H9 (cell line): ENCODE measurements at regions not wholly inside any gene's neighbourhood (a gene's known extent, or its start where the extent isn't known, plus 50 kb on each side); places are given as distances from the start of the nearest gene placed in this dataset.

ENCODE experiments used
- DNase-seq: peaks from one replicate; pipeline ENCODE4 v3.0.0-alpha.2; 2017
- H2AFZ ChIP-seq: one replicate; pipeline ENCODE4 v1.6.1; 2013; ENCODE audit warnings: mild to moderate bottlenecking, low read length, control low read depth, moderate library complexity
- H2AK5ac ChIP-seq: 2 replicates; pipeline ENCODE4 v1.6.1; 2013; ENCODE audit warnings: low read length, control low read depth, mixed read lengths; ENCODE audit not compliant: insufficient read length
- H2BK120ac ChIP-seq: one replicate; pipeline ENCODE4 v1.6.1; 2013; ENCODE audit warnings: low read depth, mild to moderate bottlenecking, low read length, control low read depth, inconsistent platforms; ENCODE audit not compliant: poor library complexity, severe bottlenecking
- H2BK12ac ChIP-seq: 2 replicates; pipeline ENCODE4 v1.6.1; 2013; ENCODE audit warnings: low read length, control low read depth, mixed read lengths, low read depth; ENCODE audit not compliant: insufficient read length
- H2BK15ac ChIP-seq: 2 replicates; pipeline ENCODE4 v1.6.1; 2013; ENCODE audit warnings: low read depth, low read length, control low read depth
- H2BK20ac ChIP-seq: one replicate; pipeline ENCODE4 v1.6.1; 2013; ENCODE audit warnings: low read depth, mild to moderate bottlenecking, low read length, control low read depth, inconsistent platforms; ENCODE audit not compliant: poor library complexity, severe bottlenecking
- H2BK5ac ChIP-seq: 2 replicates; pipeline ENCODE4 v1.6.1; 2013; ENCODE audit warnings: low read length, control low read depth, mixed read lengths; ENCODE audit not compliant: insufficient read length
- H3K14ac ChIP-seq: 2 replicates; pipeline ENCODE4 v1.6.1; 2013; ENCODE audit warnings: low read length, control low read depth; ENCODE audit not compliant: insufficient read depth
- H3K18ac ChIP-seq: 2 replicates; pipeline ENCODE4 v1.6.1; 2013; ENCODE audit warnings: low read depth, mild to moderate bottlenecking, mixed read lengths, low read length, control low read depth; ENCODE audit not compliant: insufficient read length
- H3K23ac ChIP-seq: 2 replicates; pipeline ENCODE4 v1.6.1; 2013; ENCODE audit warnings: low read length, control low read depth, mixed read lengths, low read depth; ENCODE audit not compliant: insufficient read length
- H3K23me2 ChIP-seq: 2 replicates; pipeline ENCODE4 v1.6.1; 2013; ENCODE audit warnings: low read depth, mild to moderate bottlenecking, mixed read lengths, low read length, control low read depth; ENCODE audit not compliant: insufficient read length, poor library complexity, severe bottlenecking
- H3K27ac ChIP-seq: 2 replicates; pipeline ENCODE4 v1.5.1; 2013; ENCODE audit warnings: low read length, control low read depth, mixed read lengths, low read depth; ENCODE audit not compliant: insufficient read length
- H3K27me3 ChIP-seq: 2 replicates; pipeline ENCODE4 v1.6.1; 2013; ENCODE audit warnings: low read length, control low read depth, inconsistent platforms; ENCODE audit not compliant: insufficient read depth
- H3K4ac ChIP-seq: 2 replicates; pipeline ENCODE4 v1.6.1; 2013; ENCODE audit warnings: low read depth, mild to moderate bottlenecking, control low read depth, inconsistent platforms, low read length, moderate library complexity
- H3K4me1 ChIP-seq: 2 replicates; pipeline ENCODE4 v1.6.1; 2013; ENCODE audit warnings: low read length, control low read depth, inconsistent platforms; ENCODE audit not compliant: insufficient read depth
- H3K4me2 ChIP-seq: 2 replicates; pipeline ENCODE4 v1.6.1; 2013; ENCODE audit warnings: low read length, control low read depth, mixed read lengths; ENCODE audit not compliant: insufficient read length, insufficient read depth
- H3K56ac ChIP-seq: 2 replicates; pipeline ENCODE4 v1.6.1; 2013; ENCODE audit warnings: low read depth, mild to moderate bottlenecking, mixed read lengths, low read length, control low read depth; ENCODE audit not compliant: insufficient read length
- H3K79me1 ChIP-seq: 2 replicates; pipeline ENCODE4 v1.6.1; 2013; ENCODE audit warnings: low read depth, mild to moderate bottlenecking, moderate library complexity, low read length, control low read depth, inconsistent platforms; ENCODE audit not compliant: insufficient read depth, poor library complexity, severe bottlenecking
- H3K79me2 ChIP-seq: 2 replicates; pipeline ENCODE4 v1.6.1; 2013; ENCODE audit warnings: low read length, control low read depth, inconsistent platforms; ENCODE audit not compliant: insufficient read depth
- H3K9ac ChIP-seq: 2 replicates; pipeline ENCODE4 v1.6.1; 2013; ENCODE audit warnings: low read length, control low read depth, mixed read lengths; ENCODE audit not compliant: insufficient read length; ENCODE audit errors: extremely low read depth
- H3K9me3 ChIP-seq: one replicate; pipeline ENCODE4 v1.6.1; 2013; ENCODE audit warnings: low read depth, low read length, inconsistent platforms; ENCODE audit not compliant: control insufficient read depth
- H3T11ph ChIP-seq: one replicate; pipeline ENCODE4 v1.6.1; 2013; ENCODE audit warnings: mild to moderate bottlenecking, low read length, control low read depth, inconsistent platforms
- H4K20me1 ChIP-seq: one replicate; pipeline ENCODE4 v1.6.1; 2013; ENCODE audit not compliant: control insufficient read depth, insufficient read length, insufficient read depth
- H4K5ac ChIP-seq: 2 replicates; pipeline ENCODE4 v1.6.1; 2013; ENCODE audit warnings: low read depth, mild to moderate bottlenecking, mixed read lengths, low read length, control low read depth; ENCODE audit not compliant: insufficient read length
- H4K8ac ChIP-seq: replicated peaks from 2 replicates; pipeline ENCODE4 v1.6.1; 2013; ENCODE audit warnings: low read length, control low read depth, mixed read lengths, low read depth; ENCODE audit not compliant: insufficient read length
- H4K91ac ChIP-seq: 2 replicates; pipeline ENCODE4 v1.6.1; 2013; ENCODE audit warnings: low read depth, mild to moderate bottlenecking, moderate library complexity, mixed read lengths, low read length, control low read depth; ENCODE audit not compliant: insufficient read length
- H3K27ac Mint-ChIP-seq, 3 experiments: 2 replicates in 2 of 3; 3 replicates in 1 of 3; pipeline ENCODE4 v1.8.0; 2020 to 2021; ENCODE audit warnings: mixed read lengths in 3 of 3, mild to moderate bottlenecking in 1 of 3, moderate library complexity in 1 of 3
- H3K27me3 Mint-ChIP-seq: 2 replicates; pipeline ENCODE4 v1.8.0; 2021; ENCODE audit warnings: low read depth, mild to moderate bottlenecking, moderate library complexity, mixed read lengths
- H3K36me3 Mint-ChIP-seq, 3 experiments: 2 replicates in 2 of 3; 3 replicates in 1 of 3; pipeline ENCODE4 v1.8.0; 2020 to 2021; ENCODE audit warnings: low read depth in 3 of 3, mixed read lengths in 3 of 3; ENCODE audit not compliant: insufficient read depth in 1 of 3
- H3K4me1 Mint-ChIP-seq, 2 experiments: 2 replicates each; pipeline ENCODE4 v1.8.0; 2020; ENCODE audit warnings: mixed read lengths in 2 of 2
- H3K4me3 Mint-ChIP-seq, 2 experiments: 2 replicates in 1 of 2; 3 replicates in 1 of 2; pipeline ENCODE4 v1.8.0; 2020 to 2021; ENCODE audit warnings: mild to moderate bottlenecking in 2 of 2, mixed read lengths in 2 of 2, moderate library complexity in 1 of 2
- H3K9me3 Mint-ChIP-seq, 2 experiments: 2 replicates in 1 of 2; 3 replicates in 1 of 2; pipeline ENCODE4 v1.8.0; 2020; ENCODE audit warnings: mild to moderate bottlenecking in 2 of 2, mixed read lengths in 2 of 2, moderate library complexity in 1 of 2
- CTCF ChIP-seq: fragments of 200-600 bp; sonication (generic); conservative IDR thresholded peaks from 3 replicates; pipeline ENCODE4 v1.8.0; 2021; ENCODE audit warnings: antibody characterized with exemption, mild to moderate bottlenecking
- WGBS: extraction: QIAGEN DNeasy Blood & Tissue Kit; methylation state at CpG from one replicate; pipeline ENCODE4 v1.1.7; 2013; ENCODE audit warnings: missing lambda C conversion rate, low lambda C conversion rate, mixed read lengths; ENCODE audit not compliant: insufficient read length; ENCODE audit errors: extremely low coverage; 5-methylcytosine and 5-hydroxymethylcytosine counted together

GRCh38 chr1:95957748-95958147 lies 723.7 kb downstream of the RWDD3 start:
- Histone ChIP-seq H2AFZ (no peak overlapping the region), H3K9ac (no peak overlapping the region), H2AK5ac (no peak overlapping the region), H3K18ac (no peak overlapping the region), H3K23ac (no peak overlapping the region), H4K20me1 (no peaks in the 10 kb centered on the region), H3K9me3 (no peaks in the 10 kb centered on the region), H2BK12ac (no peak overlapping the region), H3T11ph (no peak overlapping the region), H2BK20ac (no peak overlapping the region), H3K27ac (no peak overlapping the region), H2BK5ac (no peak overlapping the region), H3K4me2 (no peak overlapping the region), H4K5ac (no peak overlapping the region), H3K14ac (no peak overlapping the region), H3K56ac (no peak overlapping the region), H4K91ac (no peak overlapping the region), H3K23me2 (no peaks in the 10 kb centered on the region), H3K4ac (no peak overlapping the region), H4K8ac (no peak overlapping the region), H2BK120ac (no peak overlapping the region), H3K79me1 (no peaks in the 10 kb centered on the region), H2BK15ac (no peak overlapping the region), H3K27me3 (no peaks in the 10 kb centered on the region), H3K4me1 (no peaks in the 10 kb centered on the region), H3K79me2 (no peaks in the 10 kb centered on the region)
- WGBS, result no CpG with 5 or more reads among the region's 1 CpG
- H3K4me3 Mint-ChIP-seq, result no peak overlapping the region
- H3K9me3 Mint-ChIP-seq, result peaks cover 26 to 34% of the 10 kb centered on the region in 2 experiments
- peaks cover 7 to 38% (median 21%) of the 10 kb centered on the region in 3 experiments for H3K36me3 Mint-ChIP-seq
- DNase-seq, result no peak
- no peak for TF ChIP-seq CTCF
- no peak overlapping the region; a peak in 1 of 7 replicates for H3K27ac Mint-ChIP-seq
- no peaks in the 10 kb centered on the region for H3K27me3 Mint-ChIP-seq
- H3K4me1 Mint-ChIP-seq, result peaks cover 20 to 21% of the 10 kb centered on the region in 2 experiments
